H1 (cell line): ENCODE measurements at regions not wholly inside any gene's neighbourhood (a gene's known extent, or its start where the extent isn't known, plus 50 kb on each side); places are given as distances from the start of the nearest gene placed in this dataset.

Source experiments
- CTCF ChIA-PET: fragments of 300-600 bp; sonication (Branson Sonifier 250); formaldehyde crosslinking; loops from one replicate; lab custom pipeline; 2021; ENCODE audit not compliant: partially characterized antibody; lab: Charles Lee
- POLR2A ChIA-PET: fragments of 300-600 bp; sonication (Branson Sonifier 250); formaldehyde crosslinking; loops from one replicate; lab custom pipeline; 2021; ENCODE audit warnings: inconsistent platforms; ENCODE audit not compliant: partially characterized antibody; lab: Charles Lee
- DNase-seq, 2 experiments: peaks; one replicate each; pipeline versions ENCODE4 v3.0.0 to v3.0.0-alpha.2; 2010 to 2022; ENCODE audit warnings: low spot score in 2 of 2, low read depth in 1 of 2, mixed read lengths in 1 of 2
- FAIRE-seq: peaks from 2 replicates; lab custom pipeline; 2011; peaks lifted over from hg19 to GRCh38; lab: Jason Lieb, UNC
- H2AFZ ChIP-seq: 2 replicates; pipeline ENCODE4 v1.8.1; 2012; ENCODE audit warnings: low read length, inconsistent platforms
- H2AK5ac ChIP-seq: 2 replicates; pipeline ENCODE4 v1.6.1; 2013; ENCODE audit warnings: low read depth, low read length
- H2BK120ac ChIP-seq: replicated peaks from 2 replicates; pipeline ENCODE3; 2013; ENCODE audit warnings: low read depth, low read length, inconsistent platforms
- H2BK12ac ChIP-seq: 2 replicates; pipeline ENCODE4 v1.6.1; 2013; ENCODE audit warnings: low read depth, low read length
- H2BK15ac ChIP-seq: 2 replicates; pipeline ENCODE4 v1.6.1; 2013; ENCODE audit warnings: low read length
- H2BK20ac ChIP-seq: 2 replicates; pipeline ENCODE4 v1.6.1; 2013; ENCODE audit warnings: low read length
- H2BK5ac ChIP-seq: 2 replicates; pipeline ENCODE4 v1.6.1; 2013; ENCODE audit warnings: low read depth, low read length
- H3K14ac ChIP-seq: 2 replicates; pipeline ENCODE4 v1.6.1; 2013; ENCODE audit warnings: inconsistent platforms; ENCODE audit not compliant: insufficient read length
- H3K18ac ChIP-seq: 2 replicates; pipeline ENCODE4 v1.6.1; 2013; ENCODE audit warnings: low read length; ENCODE audit errors: extremely low read depth
- H3K23ac ChIP-seq: 2 replicates; pipeline ENCODE4 v1.6.1; 2013; ENCODE audit warnings: inconsistent platforms; ENCODE audit not compliant: insufficient read length
- H3K23me2 ChIP-seq: 2 replicates; pipeline ENCODE4 v1.6.1; 2013; ENCODE audit warnings: low read depth, low read length
- H3K27ac ChIP-seq: 2 replicates; pipeline ENCODE4 v1.6.1; 2011; ENCODE audit warnings: low read depth, low read length, inconsistent platforms
- H3K27me3 ChIP-seq, 4 experiments: replicated peaks in 1 of 4; 1 replicate in 1 of 4; 2 replicates in 3 of 4; pipeline versions ENCODE4 v1.6.1 to v1.8.1; 2011 to 2013; ENCODE audit warnings: low read length in 3 of 4, mild to moderate bottlenecking in 3 of 4, inconsistent platforms in 2 of 4, mixed read lengths in 2 of 4, moderate library complexity in 1 of 4; ENCODE audit not compliant: control insufficient read depth in 3 of 4, insufficient read depth in 3 of 4; ENCODE audit errors: extremely low read depth in 1 of 4
- H3K36me3 ChIP-seq, 4 experiments: 2 replicates each; pipeline versions ENCODE4 v1.6.1 to v1.8.1; 2011 to 2013; ENCODE audit warnings: mild to moderate bottlenecking in 4 of 4, low read length in 3 of 4, moderate library complexity in 2 of 4, control low read depth in 1 of 4, inconsistent platforms in 1 of 4; ENCODE audit not compliant: insufficient read depth in 4 of 4, control insufficient read depth in 2 of 4
- H3K4ac ChIP-seq: replicated peaks from 2 replicates; pipeline ENCODE3; 2013; ENCODE audit warnings: low read length, low read depth, mixed read lengths, inconsistent platforms; ENCODE audit not compliant: insufficient read length
- H3K4me1 ChIP-seq, 4 experiments: replicated peaks in 1 of 4; 1 replicate in 1 of 4; 2 replicates in 3 of 4; pipeline versions ENCODE4 v1.6.1 to v1.8.1; 2011 to 2013; ENCODE audit warnings: low read length in 3 of 4, inconsistent platforms in 2 of 4, mixed read lengths in 1 of 4; ENCODE audit not compliant: insufficient read depth in 4 of 4, control insufficient read depth in 3 of 4
- H3K4me2 ChIP-seq, 2 experiments: 2 replicates each; pipeline versions ENCODE4 v1.6.1 to v1.8.1; 2011 to 2013; ENCODE audit warnings: low read depth in 2 of 2, low read length in 2 of 2, control low read depth in 1 of 2, inconsistent platforms in 1 of 2, mild to moderate bottlenecking in 1 of 2; ENCODE audit not compliant: insufficient read depth in 1 of 2
- H3K4me3 ChIP-seq, 4 experiments: fragments of 200-600, 300-600 bp in 1 of 4; sonication (generic), shearing (Covaris generic), sonication (Bioruptor Twin) in 1 of 4; 2 replicates each; pipeline versions ENCODE4 v1.5.1 to v1.8.1; 2011 to 2016; ENCODE audit warnings: low read length in 4 of 4, low read depth in 3 of 4, control low read depth in 2 of 4, inconsistent platforms in 2 of 4, mild to moderate bottlenecking in 2 of 4, mixed read lengths in 1 of 4, moderate library complexity in 1 of 4; ENCODE audit not compliant: insufficient read depth in 2 of 4; ENCODE audit errors: extremely low read depth in 1 of 4
- H3K56ac ChIP-seq: replicated peaks from 2 replicates; pipeline ENCODE3; 2013; ENCODE audit warnings: low read depth, mild to moderate bottlenecking, mixed read lengths, low read length, inconsistent platforms; ENCODE audit not compliant: insufficient read length
- H3K79me1 ChIP-seq: 2 replicates; pipeline ENCODE4 v1.6.1; 2013; ENCODE audit warnings: low read depth, low read length, control low read depth
- H3K79me2 ChIP-seq, 2 experiments: 2 replicates each; pipeline versions ENCODE4 v1.6.1 to v1.8.1; 2012 to 2013; ENCODE audit warnings: low read length in 2 of 2, mild to moderate bottlenecking in 2 of 2, inconsistent platforms in 1 of 2; ENCODE audit not compliant: insufficient read depth in 2 of 2, control insufficient read depth in 1 of 2
- H3K9ac ChIP-seq, 4 experiments: replicated peaks in 1 of 4; 1 replicate in 1 of 4; 2 replicates in 3 of 4; pipeline versions ENCODE4 v1.6.1 to v1.8.1; 2011 to 2013; ENCODE audit warnings: low read depth in 3 of 4, low read length in 3 of 4, control low read depth in 2 of 4, mild to moderate bottlenecking in 2 of 4, moderate library complexity in 2 of 4, inconsistent platforms in 1 of 4; ENCODE audit errors: extremely low read depth in 1 of 4
- H3K9me3 ChIP-seq, 2 experiments: 2 replicates each; pipeline versions ENCODE4 v1.6.1 to v1.8.1; 2012 to 2013; ENCODE audit warnings: mild to moderate bottlenecking in 2 of 2, moderate library complexity in 2 of 2, control low read depth in 1 of 2, inconsistent platforms in 1 of 2, low read depth in 1 of 2, low read length in 1 of 2, mixed read lengths in 1 of 2; ENCODE audit not compliant: insufficient read depth in 2 of 2
- H4K20me1 ChIP-seq, 2 experiments: replicated peaks in 1 of 2; 2 replicates each; pipeline versions ENCODE3 to v1.8.1; 2011 to 2013; ENCODE audit warnings: inconsistent platforms in 2 of 2, low read length in 2 of 2, mild to moderate bottlenecking in 1 of 2; ENCODE audit not compliant: insufficient read depth in 2 of 2, control insufficient read depth in 1 of 2
- H4K5ac ChIP-seq: 2 replicates; pipeline ENCODE4 v1.6.1; 2013; ENCODE audit warnings: low read length, low read depth, mixed read lengths, inconsistent platforms; ENCODE audit not compliant: insufficient read length
- H4K8ac ChIP-seq: 2 replicates; pipeline ENCODE4 v1.8.0; 2013; ENCODE audit warnings: mild to moderate bottlenecking, moderate library complexity, low read length, inconsistent platforms; ENCODE audit not compliant: insufficient read depth; ENCODE audit errors: extremely low read depth
- H4K91ac ChIP-seq: replicated peaks from 2 replicates; pipeline ENCODE3; 2013; ENCODE audit warnings: low read length, mixed read lengths, inconsistent platforms; ENCODE audit not compliant: insufficient read length
- CTBP2 ChIP-seq: IDR thresholded peaks from 2 replicates; pipeline ENCODE4 v1.7.0; 2011; ENCODE audit warnings: borderline replicate concordance, mild to moderate bottlenecking, moderate library complexity, mixed read lengths, low read length; ENCODE audit not compliant: insufficient read depth, insufficient read length
- POLR2AphosphoS5 ChIP-seq: IDR thresholded peaks from 2 replicates; pipeline ENCODE4 v1.6.1; 2011; ENCODE audit warnings: low read depth, low read length
- WGBS, 2 experiments: shearing (Covaris generic) in 1 of 2; methylation state at CpG; one replicate each; pipeline versions ENCODE4 v1.1.6 to v1.1.7; 2013 to 2015; ENCODE audit warnings: low lambda C conversion rate in 2 of 2, mixed read lengths in 2 of 2, inconsistent platforms in 1 of 2, low coverage in 1 of 2, missing lambda C conversion rate in 1 of 2; ENCODE audit not compliant: insufficient replicate concordance in 2 of 2, insufficient coverage in 1 of 2, insufficient read length in 1 of 2; ENCODE audit errors: extremely low coverage in 1 of 2, missing lambda C conversion rate in 1 of 2; 5-methylcytosine and 5-hydroxymethylcytosine counted together

GRCh38 chr14:87877877-87878276, 115.1 kb downstream of the GALC start:
- Histone ChIP-seq H4K5ac (no peak overlapping the region), H3K9me3 (no peaks in the 10 kb centered on the region), H3K4me3 (no peak overlapping the region), H3K27ac (no peak overlapping the region), H2AK5ac (no peak overlapping the region), H2BK20ac (no peak overlapping the region), H3K56ac (no peak overlapping the region), H3K4me2 (no peak overlapping the region), H2BK15ac (no peak overlapping the region), H3K79me1 (no peaks in the 10 kb centered on the region), H3K23ac (no peak overlapping the region), H2AFZ (no peak overlapping the region), H2BK12ac (no peak overlapping the region), H4K91ac (no peak overlapping the region), H3K4ac (no peak overlapping the region), H3K79me2 (no peaks in the 10 kb centered on the region), H3K27me3 (no peaks in the 10 kb centered on the region), H2BK5ac (no peak overlapping the region), H3K18ac (no peak overlapping the region), H3K23me2 (no peaks in the 10 kb centered on the region; the same call in 1 of the 2 replicates), H2BK120ac (no peak overlapping the region), H4K20me1 (no peaks in the 10 kb centered on the region), H3K4me1 (no peaks in the 10 kb centered on the region), H3K14ac (no peak overlapping the region), H3K36me3 (no peaks in the 10 kb centered on the region), H4K8ac (no peak overlapping the region), H3K9ac (no peak overlapping the region)
- no peak for DNase-seq
- 92% methylated on average over 6 of the region's 6 CpGs; no CpG with 5 or more reads in 1 of the 2 experiments for WGBS, 2 experiments
- ChIA-PET POLR2A (no interaction called here), CTCF (interaction anchor here (0.8 to 3.4 kb wide), 3 partner anchors 10 to 72 kb away, joined by 3 to 13 read pairs (median 4); no protein-coding TSS in a partner anchor)
- no peak for FAIRE-seq
- TF ChIP-seq POLR2AphosphoS5 (no peak), CTBP2 (no peak)
